T follicular helper cell (primary cell): ENCODE measurements at regions not wholly inside any gene's neighbourhood (a gene's known extent, or its start where the extent isn't known, plus 50 kb on each side); places are given as distances from the start of the nearest gene placed in this dataset.
"Not testable (repeated sequence)": the region's sequence is repeated elsewhere in the genome, so short reads cannot be mapped to it uniquely, and the experiment has no call there.

ENCODE experiments used
- DNase-seq: peaks from one replicate; pipeline ENCODE4 v3.0.0-alpha.2; 2020; ENCODE audit warnings: low read depth

GRCh38 chr16:5215901-5216300 is 118.3 kb upstream of the EEF2KMT start:
- DNase-seq, result no peak

- no peak for DNase-seq
These were observed 116.9 kb upstream of the EEF2KMT start for GRCh38 chr16:5214466-5214865.

GRCh38 chr16:5212501-5212900 is 114.9 kb upstream of the EEF2KMT start:
- DNase-seq, result not testable (repeated sequence)

- DNase-seq, result not testable (repeated sequence)
These were observed 110.4 kb upstream of the EEF2KMT start for GRCh38 chr16:5207862-5208498.

GRCh38 chr16:5207001-5207523 is 109.5 kb upstream of the EEF2KMT start:
- DNase-seq, result no peak

GRCh38 chr16:5206331-5206990 is 108.9 kb upstream of the EEF2KMT start:
- no peak for DNase-seq

GRCh38 chr16:5205361-5206040 is 107.9 kb upstream of the EEF2KMT start:
- DNase-seq, result no peak

GRCh38 chr16:5203675-5204074 is 106.1 kb upstream of the EEF2KMT start:
- not testable (repeated sequence) for DNase-seq

GRCh38 chr16:5200123-5200522 is 102.5 kb upstream of the EEF2KMT start:
- DNase-seq, result no peak

- no peak for DNase-seq
These were observed 98.6 kb upstream of the EEF2KMT start for GRCh38 chr16:5196204-5196603.

GRCh38 chr16:5193861-5194260 is 96.3 kb upstream of the EEF2KMT start:
- no peak for DNase-seq

GRCh38 chr16:5188989-5189352 is 91.4 kb upstream of the EEF2KMT start:
- DNase-seq, result no peak

GRCh38 chr16:5188318-5188988 is 90.9 kb upstream of the EEF2KMT start:
- no peak for DNase-seq

GRCh38 chr16:5187402-5187952 is 89.9 kb upstream of the EEF2KMT start:
- DNase-seq, result no peak

- no peak for DNase-seq
These were observed 88.8 kb upstream of the EEF2KMT start for GRCh38 chr16:5186381-5186903.

GRCh38 chr16:5176505-5176904 is 78.9 kb upstream of the EEF2KMT start:
- DNase-seq, result no peak

- DNase-seq, result no peak
These were observed 77.7 kb upstream of the EEF2KMT start for GRCh38 chr16:5175266-5175665.

- no peak for DNase-seq
These were observed 68.9 kb upstream of the EEF2KMT start for GRCh38 chr16:5166486-5166885.

GRCh38 chr16:5165429-5165828 is 67.8 kb upstream of the EEF2KMT start:
- DNase-seq, result not testable (repeated sequence)

GRCh38 chr16:5162801-5163200 is 65.2 kb upstream of the EEF2KMT start:
- not testable (repeated sequence) for DNase-seq

- not testable (repeated sequence) for DNase-seq
These were observed 64.3 kb upstream of the EEF2KMT start for GRCh38 chr16:5161888-5162287.

GRCh38 chr16:5160010-5160409 is 62.4 kb upstream of the EEF2KMT start:
- DNase-seq, result not testable (repeated sequence)
